WTC11 (cell line): ENCODE measurements at regions not wholly inside any gene's neighbourhood (a gene's known extent, or its start where the extent isn't known, plus 50 kb on each side); places are given as distances from the start of the nearest gene placed in this dataset.

Experiments used
- ARID4B ChIP-seq: sonication (generic); formaldehyde crosslinking; IDR thresholded peaks from 2 replicates; pipeline ENCODE4 v1.8.0; 2023; ENCODE audit warnings: missing genetic modification reagents, mild to moderate bottlenecking, borderline replicate concordance
- ATF1 ChIP-seq: sonication (generic); formaldehyde crosslinking; IDR thresholded peaks from 2 replicates; pipeline ENCODE4 v1.8.1; 2023; ENCODE audit warnings: mild to moderate bottlenecking, moderate library complexity, missing genetic modification reagents
- CBFB ChIP-seq: sonication (generic); formaldehyde crosslinking; IDR thresholded peaks from 2 replicates; pipeline ENCODE4 v1.8.1; 2022; ENCODE audit warnings: mild to moderate bottlenecking, low read depth, missing genetic modification reagents
- CTCF ChIP-seq: fragments of 200-600 bp; IDR thresholded peaks from 2 replicates; pipeline ENCODE4 v1.8.0; 2022; ENCODE audit warnings: antibody characterized with exemption
- FOXP4 ChIP-seq: sonication (generic); formaldehyde crosslinking; IDR thresholded peaks from 2 replicates; pipeline ENCODE4 v1.8.0; 2022; ENCODE audit warnings: mild to moderate bottlenecking, missing genetic modification reagents

DNA sequence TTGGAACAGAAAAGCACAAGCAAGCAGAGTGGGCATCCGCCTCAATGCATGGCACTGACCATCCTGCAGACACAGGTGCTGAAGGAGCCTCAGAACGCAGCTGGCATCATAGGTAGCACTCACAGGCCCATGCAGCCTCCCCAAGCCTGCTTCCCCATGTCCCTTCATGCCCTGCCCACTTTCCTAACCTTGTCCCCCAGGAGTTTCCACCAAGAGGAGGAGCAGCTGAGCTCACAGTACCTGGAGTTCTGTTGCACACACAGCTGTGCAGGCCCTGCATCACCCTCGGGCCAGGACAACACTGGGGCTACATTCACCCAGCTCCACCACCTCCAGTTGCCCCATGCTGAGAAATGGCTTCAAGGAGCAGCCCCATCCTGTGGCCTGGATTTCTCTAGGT is 83.4 kb downstream of the SETD4 start:
- no peak for TF ChIP-seq CTCF
- no peak for TF ChIP-seq ATF1 (CRISPR knock-in tag)
- no peak for TF ChIP-seq ARID4B
- TF ChIP-seq FOXP4 (CRISPR knock-in tag), result no peak
- no peak for TF ChIP-seq CBFB (CRISPR knock-in tag)
